ENCODE measurements at regions not wholly inside any gene's neighbourhood (a gene's known extent, or its start where the extent isn't known, plus 50 kb on each side); places are given as distances from the start of the nearest gene placed in this dataset.

DNA sequence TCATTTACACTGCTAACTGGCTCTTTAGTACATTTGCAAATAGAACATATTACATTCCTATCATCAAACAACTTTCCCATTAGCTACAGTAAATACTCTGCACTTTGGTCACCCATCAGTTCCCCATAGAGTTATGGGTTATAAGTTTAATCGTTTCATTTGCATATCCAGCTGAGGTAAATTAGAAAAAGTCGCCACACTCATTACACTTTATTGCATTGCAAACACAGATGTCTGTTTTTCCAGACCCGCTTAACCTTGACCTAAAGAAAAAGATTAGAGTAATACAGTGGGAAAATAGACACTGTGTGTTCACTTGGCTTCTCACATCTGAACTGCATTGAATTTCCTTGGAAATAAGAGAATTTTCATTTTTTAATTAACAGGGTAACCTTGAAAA is 213.1 kb upstream of the PSMD7 start:
- TF ChIP-seq, protein P1, sequence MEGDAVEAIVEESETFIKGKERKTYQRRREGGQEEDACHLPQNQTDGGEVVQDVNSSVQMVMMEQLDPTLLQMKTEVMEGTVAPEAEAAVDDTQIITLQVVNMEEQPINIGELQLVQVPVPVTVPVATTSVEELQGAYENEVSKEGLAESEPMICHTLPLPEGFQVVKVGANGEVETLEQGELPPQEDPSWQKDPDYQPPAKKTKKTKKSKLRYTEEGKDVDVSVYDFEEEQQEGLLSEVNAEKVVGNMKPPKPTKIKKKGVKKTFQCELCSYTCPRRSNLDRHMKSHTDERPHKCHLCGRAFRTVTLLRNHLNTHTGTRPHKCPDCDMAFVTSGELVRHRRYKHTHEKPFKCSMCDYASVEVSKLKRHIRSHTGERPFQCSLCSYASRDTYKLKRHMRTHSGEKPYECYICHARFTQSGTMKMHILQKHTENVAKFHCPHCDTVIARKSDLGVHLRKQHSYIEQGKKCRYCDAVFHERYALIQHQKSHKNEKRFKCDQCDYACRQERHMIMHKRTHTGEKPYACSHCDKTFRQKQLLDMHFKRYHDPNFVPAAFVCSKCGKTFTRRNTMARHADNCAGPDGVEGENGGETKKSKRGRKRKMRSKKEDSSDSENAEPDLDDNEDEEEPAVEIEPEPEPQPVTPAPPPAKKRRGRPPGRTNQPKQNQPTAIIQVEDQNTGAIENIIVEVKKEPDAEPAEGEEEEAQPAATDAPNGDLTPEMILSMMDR (conservative IDR thresholded peaks at IDR 0.05 in 1 of 2, IDR thresholded peaks at IDR 0.05 in 1 of 2; ENCODE audit: extremely low read depth in 1 of 2, insufficient read depth in 1 of 2, low read depth in 1 of 2, low read length in 2 of 2), result no peak
- no peak for TF ChIP-seq EZH2 (IDR thresholded peaks at IDR 0.05; ENCODE audit: borderline replicate concordance, low read length)

Data from mammary epithelial cell (primary cell).